ENCODE measurements at regions not wholly inside any gene's neighbourhood (a gene's known extent, or its start where the extent isn't known, plus 50 kb on each side); places are given as distances from the start of the nearest gene placed in this dataset.

GRCh38 chr17:79153367-79154130 is 78.9 kb downstream of the ENGASE start:
- TF ChIP-seq, protein P1, sequence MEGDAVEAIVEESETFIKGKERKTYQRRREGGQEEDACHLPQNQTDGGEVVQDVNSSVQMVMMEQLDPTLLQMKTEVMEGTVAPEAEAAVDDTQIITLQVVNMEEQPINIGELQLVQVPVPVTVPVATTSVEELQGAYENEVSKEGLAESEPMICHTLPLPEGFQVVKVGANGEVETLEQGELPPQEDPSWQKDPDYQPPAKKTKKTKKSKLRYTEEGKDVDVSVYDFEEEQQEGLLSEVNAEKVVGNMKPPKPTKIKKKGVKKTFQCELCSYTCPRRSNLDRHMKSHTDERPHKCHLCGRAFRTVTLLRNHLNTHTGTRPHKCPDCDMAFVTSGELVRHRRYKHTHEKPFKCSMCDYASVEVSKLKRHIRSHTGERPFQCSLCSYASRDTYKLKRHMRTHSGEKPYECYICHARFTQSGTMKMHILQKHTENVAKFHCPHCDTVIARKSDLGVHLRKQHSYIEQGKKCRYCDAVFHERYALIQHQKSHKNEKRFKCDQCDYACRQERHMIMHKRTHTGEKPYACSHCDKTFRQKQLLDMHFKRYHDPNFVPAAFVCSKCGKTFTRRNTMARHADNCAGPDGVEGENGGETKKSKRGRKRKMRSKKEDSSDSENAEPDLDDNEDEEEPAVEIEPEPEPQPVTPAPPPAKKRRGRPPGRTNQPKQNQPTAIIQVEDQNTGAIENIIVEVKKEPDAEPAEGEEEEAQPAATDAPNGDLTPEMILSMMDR (conservative IDR thresholded peaks at IDR 0.05 in 1 of 2, IDR thresholded peaks at IDR 0.05 in 1 of 2; ENCODE audit: extremely low read depth in 1 of 2, insufficient read depth in 1 of 2, low read depth in 1 of 2, low read length in 2 of 2): no peak
- no peak for TF ChIP-seq EZH2 (IDR thresholded peaks at IDR 0.05; ENCODE audit: borderline replicate concordance, low read length)

All from mammary epithelial cell (primary cell).